ENCODE measurements at regions not wholly inside any gene's neighbourhood (a gene's known extent, or its start where the extent isn't known, plus 50 kb on each side); places are given as distances from the start of the nearest gene placed in this dataset.

- intact Hi-C loops (cut with DNase I) = no loop called here
- Histone ChIP-seq H3K4me1 (no peaks in the 10 kb centered on the region), H3K27me3 (ENCODE audit: insufficient read depth in 3 of 3, low read length in 2 of 3) (no peaks in the 10 kb centered on the region), H3K36me3 (ENCODE audit: insufficient read depth in 1 of 2, low read depth in 1 of 2) (no peaks in the 10 kb centered on the region), H3K4me3 (no peak overlapping the region), H3K9me3 (no peaks in the 10 kb centered on the region), H3K27ac (no peak overlapping the region)
- ATAC-seq (no peak), DNase-seq (no peak)
- WGBS, 3 donors = 81 to 94% (median 89%) methylated on average over 3 of the region's 3 CpGs
- TF ChIP-seq, protein P1, sequence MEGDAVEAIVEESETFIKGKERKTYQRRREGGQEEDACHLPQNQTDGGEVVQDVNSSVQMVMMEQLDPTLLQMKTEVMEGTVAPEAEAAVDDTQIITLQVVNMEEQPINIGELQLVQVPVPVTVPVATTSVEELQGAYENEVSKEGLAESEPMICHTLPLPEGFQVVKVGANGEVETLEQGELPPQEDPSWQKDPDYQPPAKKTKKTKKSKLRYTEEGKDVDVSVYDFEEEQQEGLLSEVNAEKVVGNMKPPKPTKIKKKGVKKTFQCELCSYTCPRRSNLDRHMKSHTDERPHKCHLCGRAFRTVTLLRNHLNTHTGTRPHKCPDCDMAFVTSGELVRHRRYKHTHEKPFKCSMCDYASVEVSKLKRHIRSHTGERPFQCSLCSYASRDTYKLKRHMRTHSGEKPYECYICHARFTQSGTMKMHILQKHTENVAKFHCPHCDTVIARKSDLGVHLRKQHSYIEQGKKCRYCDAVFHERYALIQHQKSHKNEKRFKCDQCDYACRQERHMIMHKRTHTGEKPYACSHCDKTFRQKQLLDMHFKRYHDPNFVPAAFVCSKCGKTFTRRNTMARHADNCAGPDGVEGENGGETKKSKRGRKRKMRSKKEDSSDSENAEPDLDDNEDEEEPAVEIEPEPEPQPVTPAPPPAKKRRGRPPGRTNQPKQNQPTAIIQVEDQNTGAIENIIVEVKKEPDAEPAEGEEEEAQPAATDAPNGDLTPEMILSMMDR (IDR thresholded peaks at IDR 0.05) = no peak
Observed at GRCh38 chr6:66788579-66788978, 1081.6 kb upstream of the EYS start.

DNA sequence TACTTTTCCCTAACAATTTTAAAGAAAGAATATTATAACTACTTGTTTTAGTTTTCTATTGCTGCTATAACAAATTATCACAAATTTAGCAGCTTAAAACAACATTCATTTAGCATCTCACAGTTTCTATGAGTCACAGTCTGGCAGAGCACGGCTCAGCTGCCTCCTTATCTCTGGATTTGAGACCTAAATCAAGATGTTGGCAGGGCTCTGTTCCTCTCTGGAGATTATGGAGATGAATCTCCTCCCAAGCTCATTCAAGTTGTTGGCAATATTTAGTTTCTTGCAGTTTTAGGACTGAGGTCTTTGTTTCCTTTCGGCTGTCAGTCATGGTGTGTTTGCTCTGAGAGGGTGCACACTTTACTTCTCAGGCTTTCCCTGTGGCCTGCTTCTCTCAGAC, 1065.8 kb upstream of the EYS start:
- H3K9me3 ChIP-seq = no peaks in the 10 kb centered on the region
- ATAC-seq = no peak
- no peaks in the 10 kb centered on the region for H3K36me3 ChIP-seq (ENCODE audit: insufficient read depth in 1 of 2, low read depth in 1 of 2)
- no peak overlapping the region for H3K4me3 ChIP-seq
- no peaks in the 10 kb centered on the region for H3K27me3 ChIP-seq (ENCODE audit: insufficient read depth in 3 of 3, low read length in 2 of 3)
- WGBS, 3 donors = 52 to 59% (median 59%) methylated on average over 2 of the region's 2 CpGs
- no peak for DNase-seq
- intact Hi-C loops (cut with DNase I) = no loop called here
- TF ChIP-seq, protein P1 (IDR thresholded peaks at IDR 0.05) = no peak
- H3K27ac ChIP-seq = no peak overlapping the region
- H3K4me1 ChIP-seq = no peaks in the 10 kb centered on the region

DNA sequence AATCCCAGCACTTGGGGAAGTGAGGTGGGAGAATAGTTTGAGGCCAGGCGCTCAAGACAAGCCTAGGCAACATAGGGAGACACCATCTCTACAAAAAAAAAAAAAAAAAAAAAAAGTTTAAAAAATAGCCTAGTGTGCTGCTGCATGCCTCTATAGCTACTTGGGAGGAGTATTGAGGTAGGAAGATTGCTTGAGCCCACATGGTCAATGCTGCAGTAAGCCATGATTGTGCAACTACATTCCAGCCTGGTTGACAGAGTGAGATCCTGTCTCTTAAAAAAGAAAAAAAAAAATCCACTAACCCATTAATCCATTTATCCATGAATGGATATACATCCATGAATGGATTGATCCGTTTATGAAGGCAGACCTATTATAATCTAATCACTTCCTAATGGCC, 1064.6 kb upstream of the EYS start:
- Histone ChIP-seq H3K36me3 (ENCODE audit: insufficient read depth in 1 of 2, low read depth in 1 of 2) (no peaks in the 10 kb centered on the region), H3K27me3 (ENCODE audit: insufficient read depth in 3 of 3, low read length in 2 of 3) (no peaks in the 10 kb centered on the region), H3K4me1 (no peaks in the 10 kb centered on the region), H3K9me3 (no peaks in the 10 kb centered on the region), H3K4me3 (no peak overlapping the region), H3K27ac (no peak overlapping the region)
- DNase-seq (no peak), ATAC-seq (no peak)
- WGBS, 3 donors = 71 to 81% (median 74%) methylated on average over 2 of the region's 2 CpGs
- intact Hi-C loops (cut with DNase I) = no loop called here
- TF ChIP-seq, protein P1 (IDR thresholded peaks at IDR 0.05) = no peak

DNA sequence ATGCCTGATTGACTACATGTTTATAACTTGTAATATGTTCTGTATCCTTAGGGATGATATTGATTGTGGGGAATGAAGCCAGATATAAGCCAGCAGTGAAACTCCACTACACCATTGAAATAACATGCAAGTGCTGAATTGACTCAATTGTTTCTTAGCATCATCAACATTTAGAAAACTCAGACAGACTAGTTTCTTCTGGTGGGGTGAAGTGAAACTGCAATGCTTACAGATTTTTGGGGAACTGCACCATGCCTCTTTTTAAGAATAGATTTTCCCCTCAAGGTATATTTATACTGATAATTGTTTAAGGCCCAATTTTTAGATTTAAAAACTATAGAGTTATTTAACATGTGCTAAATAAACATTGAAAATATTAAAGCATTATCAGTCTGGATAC, 1044.6 kb upstream of the EYS start:
- H3K4me3 ChIP-seq = no peak overlapping the region
- no peaks in the 10 kb centered on the region for H3K9me3 ChIP-seq
- no peaks in the 10 kb centered on the region for H3K27me3 ChIP-seq (ENCODE audit: insufficient read depth in 3 of 3, low read length in 2 of 3)
- intact Hi-C loops (cut with DNase I) = no loop called here
- H3K4me1 ChIP-seq = no peaks in the 10 kb centered on the region
- ATAC-seq (no peak), DNase-seq (no peak)
- H3K36me3 ChIP-seq (ENCODE audit: insufficient read depth in 1 of 2, low read depth in 1 of 2) = no peaks in the 10 kb centered on the region
- TF ChIP-seq, protein P1 (IDR thresholded peaks at IDR 0.05) = no peak
- no peak overlapping the region for H3K27ac ChIP-seq

DNA sequence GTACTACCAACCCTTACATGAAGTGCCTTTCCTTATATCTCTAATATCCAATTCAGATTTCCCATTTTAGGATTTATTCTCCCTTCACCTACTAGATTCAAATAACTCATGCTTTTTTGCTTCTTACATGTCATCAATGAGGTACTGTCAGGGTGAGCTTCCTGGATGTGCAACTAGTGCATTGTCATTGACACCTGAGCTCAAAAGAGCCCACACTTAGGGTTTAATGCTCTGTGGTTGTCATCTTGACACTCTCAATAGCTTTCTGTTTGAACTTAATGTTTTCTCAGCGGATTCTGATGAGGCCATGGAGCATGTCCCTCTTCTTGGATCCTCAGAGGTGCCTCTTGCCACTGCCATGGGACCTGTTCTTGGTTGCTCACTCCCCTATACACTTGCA, 1033.3 kb upstream of the EYS start:
- ATAC-seq = no peak
- H3K27ac ChIP-seq = no peak overlapping the region
- TF ChIP-seq, protein P1 (IDR thresholded peaks at IDR 0.05) = no peak

More for the DNA sequence above, 1033.3 kb upstream of the EYS start:
- Histone ChIP-seq H3K36me3 (ENCODE audit: insufficient read depth in 1 of 2, low read depth in 1 of 2) (no peaks in the 10 kb centered on the region), H3K4me3 (no peak overlapping the region), H3K9me3 (peaks cover 4% of the 10 kb centered on the region), H3K27me3 (ENCODE audit: insufficient read depth in 3 of 3, low read length in 2 of 3) (no peaks in the 10 kb centered on the region), H3K4me1 (no peaks in the 10 kb centered on the region)
- WGBS, 3 donors = 40 to 61% (median 52%) methylated on average over 1 of the region's 1 CpG
- intact Hi-C loops (cut with DNase I) = loop anchor here in 1 of 2 donors (5.0 kb wide), 1 partner anchor 248 kb away; no protein-coding TSS in a partner anchor
- no peak for DNase-seq
